ENCODE measurements at regions not wholly inside any gene's neighbourhood (a gene's known extent, or its start where the extent isn't known, plus 50 kb on each side); places are given as distances from the start of the nearest gene placed in this dataset.

- TF ChIP-seq L3MBTL2 (conservative IDR thresholded peaks at IDR 0.05) (no peak), SP1 (IDR thresholded peaks at IDR 0.05) (no peak), FOXM1 (IDR thresholded peaks at IDR 0.05; ENCODE audit: borderline replicate concordance) (no peak), BHLHE40 (IDR thresholded peaks at IDR 0.05; ENCODE audit: borderline replicate concordance) (no peak), CTBP1 (IDR thresholded peaks at IDR 0.05; ENCODE audit: borderline replicate concordance) (no peak), HDGF (IDR thresholded peaks at IDR 0.05; ENCODE audit: borderline replicate concordance) (no peak), SUZ12 (IDR thresholded peaks at IDR 0.05) (no peak), FOXK2 (IDR thresholded peaks at IDR 0.05) (no peak), PKNOX1 (IDR thresholded peaks at IDR 0.05) (no peak)
Measured at GRCh38 chr2:217706513-217706912, 296.3 kb downstream of the TNS1 start.

Data from HEK293T (cell line).